Body of pancreas (tissue), 4 donors: ENCODE measurements at regions not wholly inside any gene's neighbourhood (a gene's known extent, or its start where the extent isn't known, plus 50 kb on each side); places are given as distances from the start of the nearest gene placed in this dataset.

Source experiments
- POLR2A ChIP-seq, 3 donors: fragments of 450-650 bp; IDR thresholded peaks; one replicate each; pipeline ENCODE4 v1.6.1; 2016; ENCODE audit warnings: antibody characterized with exemption in 3 of 3, mild to moderate bottlenecking in 2 of 3
- TF ChIP-seq, protein P1 (sequence below), 7 experiments: fragments of 450-650 bp in 4 of 7; fragments of 200-600 bp in 3 of 7; sonication (generic) in 3 of 7; IDR thresholded peaks; one replicate each; pipeline ENCODE4 v1.5.1; 2016 to 2019; ENCODE audit warnings: antibody characterized with exemption in 7 of 7

GRCh38 chr2:195552581-195552980, 104.4 kb upstream of the SLC39A10 start:
- TF ChIP-seq, protein P1, sequence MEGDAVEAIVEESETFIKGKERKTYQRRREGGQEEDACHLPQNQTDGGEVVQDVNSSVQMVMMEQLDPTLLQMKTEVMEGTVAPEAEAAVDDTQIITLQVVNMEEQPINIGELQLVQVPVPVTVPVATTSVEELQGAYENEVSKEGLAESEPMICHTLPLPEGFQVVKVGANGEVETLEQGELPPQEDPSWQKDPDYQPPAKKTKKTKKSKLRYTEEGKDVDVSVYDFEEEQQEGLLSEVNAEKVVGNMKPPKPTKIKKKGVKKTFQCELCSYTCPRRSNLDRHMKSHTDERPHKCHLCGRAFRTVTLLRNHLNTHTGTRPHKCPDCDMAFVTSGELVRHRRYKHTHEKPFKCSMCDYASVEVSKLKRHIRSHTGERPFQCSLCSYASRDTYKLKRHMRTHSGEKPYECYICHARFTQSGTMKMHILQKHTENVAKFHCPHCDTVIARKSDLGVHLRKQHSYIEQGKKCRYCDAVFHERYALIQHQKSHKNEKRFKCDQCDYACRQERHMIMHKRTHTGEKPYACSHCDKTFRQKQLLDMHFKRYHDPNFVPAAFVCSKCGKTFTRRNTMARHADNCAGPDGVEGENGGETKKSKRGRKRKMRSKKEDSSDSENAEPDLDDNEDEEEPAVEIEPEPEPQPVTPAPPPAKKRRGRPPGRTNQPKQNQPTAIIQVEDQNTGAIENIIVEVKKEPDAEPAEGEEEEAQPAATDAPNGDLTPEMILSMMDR (IDR thresholded peaks at IDR 0.05) = no peak
- no peak for TF ChIP-seq POLR2A (IDR thresholded peaks at IDR 0.05)
